Immature natural killer cell (primary cell): ENCODE measurements at regions not wholly inside any gene's neighbourhood (a gene's known extent, or its start where the extent isn't known, plus 50 kb on each side); places are given as distances from the start of the nearest gene placed in this dataset.

Experiments
- DNase-seq, 3 donors: peaks; one replicate each; pipeline ENCODE4 v3.0.0; 2022; ENCODE audit warnings: mixed read lengths in 1 of 3
- H3K27ac Mint-ChIP-seq, 6 donors: one replicate each; pipeline ENCODE4 v1.8.0; 2020; ENCODE audit warnings: mixed read lengths in 6 of 6, mild to moderate bottlenecking in 5 of 6, inconsistent platforms in 4 of 6, moderate library complexity in 3 of 6
- H3K27me3 Mint-ChIP-seq, 3 donors: one replicate each; pipeline ENCODE4 v1.8.0; 2020 to 2021; ENCODE audit warnings: low read depth in 3 of 3, mild to moderate bottlenecking in 3 of 3, mixed read lengths in 3 of 3, moderate library complexity in 3 of 3, inconsistent platforms in 1 of 3
- H3K36me3 Mint-ChIP-seq, 3 donors: one replicate each; pipeline ENCODE4 v1.8.0; 2020; ENCODE audit warnings: mixed read lengths in 3 of 3, inconsistent platforms in 2 of 3, mild to moderate bottlenecking in 2 of 3
- H3K4me1 Mint-ChIP-seq, 2 donors: one replicate each; pipeline ENCODE4 v1.8.0; 2020; ENCODE audit warnings: inconsistent platforms in 2 of 2, mild to moderate bottlenecking in 2 of 2, mixed read lengths in 2 of 2, moderate library complexity in 1 of 2
- H3K4me3 Mint-ChIP-seq, 5 donors: one replicate each; pipeline ENCODE4 v1.8.0; 2020; ENCODE audit warnings: mild to moderate bottlenecking in 5 of 5, mixed read lengths in 5 of 5, inconsistent platforms in 3 of 5, moderate library complexity in 3 of 5
- H3K9me3 Mint-ChIP-seq, 6 donors: one replicate each; pipeline ENCODE4 v1.8.0; 2020; ENCODE audit warnings: mild to moderate bottlenecking in 6 of 6, mixed read lengths in 6 of 6, inconsistent platforms in 4 of 6, moderate library complexity in 3 of 6

- Mint-ChIP-seq H3K4me3 (no peak overlapping the region), H3K4me1 (no peaks in the 10 kb centered on the region), H3K27me3 (peaks cover 0 to 4% (median 0%) of the 10 kb centered on the region in 3 donors), H3K9me3 (peaks cover 0 to 8% (median 2%) of the 10 kb centered on the region in 6 donors), H3K27ac (no peak overlapping the region), H3K36me3 (no peaks in the 10 kb centered on the region)
- DNase-seq: no peak
These were observed 859.3 kb upstream of the KLHL1 start for GRCh38 chr13:70967564-70967963.

GRCh38 chr13:70964874-70965273 lies 856.6 kb upstream of the KLHL1 start:
- peaks cover 0 to 8% (median 3%) of the 10 kb centered on the region in 6 donors for H3K9me3 Mint-ChIP-seq

GRCh38 chr13:70964124-70964523 lies 855.9 kb upstream of the KLHL1 start:
- H3K36me3 Mint-ChIP-seq: no peaks in the 10 kb centered on the region
- no peak overlapping the region for H3K27ac Mint-ChIP-seq
- no peak overlapping the region for H3K4me3 Mint-ChIP-seq
- DNase-seq: no peak
- H3K27me3 Mint-ChIP-seq: no peaks in the 10 kb centered on the region
- peaks cover 0 to 8% (median 3%) of the 10 kb centered on the region in 6 donors for H3K9me3 Mint-ChIP-seq
- H3K4me1 Mint-ChIP-seq: no peaks in the 10 kb centered on the region

More at GRCh38 chr13:70964874-70965273, 856.6 kb upstream of the KLHL1 start:
- H3K4me3 Mint-ChIP-seq: no peak overlapping the region
- no peaks in the 10 kb centered on the region for H3K27me3 Mint-ChIP-seq
- H3K27ac Mint-ChIP-seq: no peak overlapping the region
- H3K4me1 Mint-ChIP-seq: no peaks in the 10 kb centered on the region
- no peak for DNase-seq
- no peaks in the 10 kb centered on the region for H3K36me3 Mint-ChIP-seq

GRCh38 chr13:70960841-70961443 lies 852.7 kb upstream of the KLHL1 start:
- Mint-ChIP-seq H3K4me3 (no peak overlapping the region), H3K27me3 (no peaks in the 10 kb centered on the region), H3K27ac (no peak overlapping the region), H3K4me1 (no peaks in the 10 kb centered on the region), H3K9me3 (peaks cover 0 to 10% (median 2%) of the 10 kb centered on the region in 6 donors), H3K36me3 (peaks cover 0 to 1% (median 0%) of the 10 kb centered on the region in 3 donors)
- no peak for DNase-seq

- DNase-seq: no peak
- Mint-ChIP-seq H3K4me1 (no peaks in the 10 kb centered on the region), H3K27ac (no peak overlapping the region), H3K27me3 (no peaks in the 10 kb centered on the region), H3K4me3 (no peak overlapping the region), H3K9me3 (peaks cover 0 to 7% (median 2%) of the 10 kb centered on the region in 6 donors), H3K36me3 (peaks cover 0 to 3% (median 0%) of the 10 kb centered on the region in 3 donors)
These were observed 851.0 kb upstream of the KLHL1 start for GRCh38 chr13:70959035-70959775.

GRCh38 chr13:70955887-70956286 lies 847.6 kb upstream of the KLHL1 start:
- Mint-ChIP-seq H3K27ac (no peak overlapping the region), H3K36me3 (peaks cover 0 to 3% (median 0%) of the 10 kb centered on the region in 3 donors), H3K9me3 (peaks cover 0 to 13% (median 5%) of the 10 kb centered on the region in 6 donors), H3K27me3 (no peaks in the 10 kb centered on the region), H3K4me1 (no peaks in the 10 kb centered on the region), H3K4me3 (no peak overlapping the region)
- DNase-seq: no peak

- Mint-ChIP-seq H3K27ac (no peak overlapping the region), H3K4me1 (no peaks in the 10 kb centered on the region), H3K9me3 (peaks cover 0 to 9% (median 4%) of the 10 kb centered on the region in 6 donors), H3K36me3 (no peaks in the 10 kb centered on the region), H3K27me3 (no peaks in the 10 kb centered on the region), H3K4me3 (no peak overlapping the region)
- DNase-seq: no peak
These were observed 842.4 kb upstream of the KLHL1 start for GRCh38 chr13:70950664-70951063.

- Mint-ChIP-seq H3K9me3 (peaks cover 4 to 36% (median 11%) of the 10 kb centered on the region in 6 donors), H3K36me3 (no peaks in the 10 kb centered on the region), H3K27me3 (peaks cover 0 to 2% (median 0%) of the 10 kb centered on the region in 3 donors), H3K27ac (no peak overlapping the region), H3K4me1 (no peaks in the 10 kb centered on the region), H3K4me3 (no peak overlapping the region)
- no peak for DNase-seq
These were observed 837.3 kb upstream of the KLHL1 start for GRCh38 chr13:70945506-70945905.

GRCh38 chr13:70941454-70941853 lies 833.2 kb upstream of the KLHL1 start:
- H3K4me1 Mint-ChIP-seq: no peaks in the 10 kb centered on the region
- H3K27me3 Mint-ChIP-seq: peaks cover 0 to 2% (median 0%) of the 10 kb centered on the region in 3 donors
- DNase-seq: no peak
- H3K27ac Mint-ChIP-seq: no peak overlapping the region
- H3K9me3 Mint-ChIP-seq: peaks cover 9 to 67% (median 25%) of the 10 kb centered on the region in 6 donors
- no peak overlapping the region for H3K4me3 Mint-ChIP-seq
- H3K36me3 Mint-ChIP-seq: no peaks in the 10 kb centered on the region

GRCh38 chr13:70938462-70938861 lies 830.2 kb upstream of the KLHL1 start:
- Mint-ChIP-seq H3K4me3 (no peak overlapping the region), H3K9me3 (peaks cover 9 to 75% (median 27%) of the 10 kb centered on the region in 6 donors), H3K4me1 (no peaks in the 10 kb centered on the region), H3K27me3 (no peaks in the 10 kb centered on the region), H3K27ac (no peak overlapping the region), H3K36me3 (no peaks in the 10 kb centered on the region)
- no peak for DNase-seq

GRCh38 chr13:70932511-70932910 lies 824.3 kb upstream of the KLHL1 start:
- peaks cover 6 to 36% (median 12%) of the 10 kb centered on the region in 6 donors for H3K9me3 Mint-ChIP-seq
- no peaks in the 10 kb centered on the region for H3K27me3 Mint-ChIP-seq
- DNase-seq: no peak
- no peaks in the 10 kb centered on the region for H3K4me1 Mint-ChIP-seq
- H3K36me3 Mint-ChIP-seq: no peaks in the 10 kb centered on the region
- no peak overlapping the region for H3K4me3 Mint-ChIP-seq
- no peak overlapping the region for H3K27ac Mint-ChIP-seq

- no peak for DNase-seq
- H3K4me1 Mint-ChIP-seq: no peaks in the 10 kb centered on the region
- peaks cover 0 to 1% (median 0%) of the 10 kb centered on the region in 3 donors for H3K27me3 Mint-ChIP-seq
- peaks cover 0 to 6% (median 0%) of the 10 kb centered on the region in 3 donors for H3K36me3 Mint-ChIP-seq
- no peak overlapping the region for H3K27ac Mint-ChIP-seq
- H3K4me3 Mint-ChIP-seq: no peak overlapping the region
- H3K9me3 Mint-ChIP-seq: peaks cover 4 to 29% (median 12%) of the 10 kb centered on the region in 6 donors
These were observed 815.9 kb upstream of the KLHL1 start for GRCh38 chr13:70923863-70924752.

- Mint-ChIP-seq H3K4me1 (no peaks in the 10 kb centered on the region), H3K27me3 (no peaks in the 10 kb centered on the region), H3K27ac (no peak overlapping the region), H3K4me3 (no peak overlapping the region), H3K36me3 (no peaks in the 10 kb centered on the region), H3K9me3 (peaks cover 6 to 20% (median 11%) of the 10 kb centered on the region in 6 donors)
- no peak for DNase-seq
These were observed 803.0 kb upstream of the KLHL1 start for GRCh38 chr13:70911286-70911685.

GRCh38 chr13:70908795-70909194 lies 800.5 kb upstream of the KLHL1 start:
- Mint-ChIP-seq H3K36me3 (no peaks in the 10 kb centered on the region), H3K9me3 (peaks cover 4 to 18% (median 11%) of the 10 kb centered on the region in 6 donors), H3K27ac (no peak overlapping the region), H3K27me3 (no peaks in the 10 kb centered on the region), H3K4me3 (no peak overlapping the region), H3K4me1 (no peaks in the 10 kb centered on the region)
- no peak for DNase-seq
